ENCODE measurements at regions not wholly inside any gene's neighbourhood (a gene's known extent, or its start where the extent isn't known, plus 50 kb on each side); places are given as distances from the start of the nearest gene placed in this dataset.
A peak's percentile ranks its signal among the peaks of the same experiment; 100 is the strongest.
"Not testable (repeated sequence)": the region's sequence is repeated elsewhere in the genome, so short reads cannot be mapped to it uniquely, and the experiment has no call there.

- H3K4me3 ChIP-seq (ENCODE audit: low read depth, low read length) = no peak overlapping the region
- TF ChIP-seq, protein P1, sequence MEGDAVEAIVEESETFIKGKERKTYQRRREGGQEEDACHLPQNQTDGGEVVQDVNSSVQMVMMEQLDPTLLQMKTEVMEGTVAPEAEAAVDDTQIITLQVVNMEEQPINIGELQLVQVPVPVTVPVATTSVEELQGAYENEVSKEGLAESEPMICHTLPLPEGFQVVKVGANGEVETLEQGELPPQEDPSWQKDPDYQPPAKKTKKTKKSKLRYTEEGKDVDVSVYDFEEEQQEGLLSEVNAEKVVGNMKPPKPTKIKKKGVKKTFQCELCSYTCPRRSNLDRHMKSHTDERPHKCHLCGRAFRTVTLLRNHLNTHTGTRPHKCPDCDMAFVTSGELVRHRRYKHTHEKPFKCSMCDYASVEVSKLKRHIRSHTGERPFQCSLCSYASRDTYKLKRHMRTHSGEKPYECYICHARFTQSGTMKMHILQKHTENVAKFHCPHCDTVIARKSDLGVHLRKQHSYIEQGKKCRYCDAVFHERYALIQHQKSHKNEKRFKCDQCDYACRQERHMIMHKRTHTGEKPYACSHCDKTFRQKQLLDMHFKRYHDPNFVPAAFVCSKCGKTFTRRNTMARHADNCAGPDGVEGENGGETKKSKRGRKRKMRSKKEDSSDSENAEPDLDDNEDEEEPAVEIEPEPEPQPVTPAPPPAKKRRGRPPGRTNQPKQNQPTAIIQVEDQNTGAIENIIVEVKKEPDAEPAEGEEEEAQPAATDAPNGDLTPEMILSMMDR (IDR thresholded peaks at IDR 0.05; ENCODE audit: control insufficient read depth, extremely low read depth, insufficient read depth) = no peak
- DNase-seq (ENCODE audit: low read depth) = no peak
These were observed 284.3 kb downstream of the RWDD3 start for GRCh38 chr1:95518310-95518709.

GRCh38 chr1:95520390-95520789, 286.4 kb downstream of the RWDD3 start:
- DNase-seq (ENCODE audit: low read depth) = no peak
- no peak overlapping the region for H3K4me3 ChIP-seq (ENCODE audit: low read depth, low read length)
- TF ChIP-seq, protein P1 (IDR thresholded peaks at IDR 0.05; ENCODE audit: control insufficient read depth, extremely low read depth, insufficient read depth) = no peak

GRCh38 chr1:95532335-95532734, 298.3 kb downstream of the RWDD3 start:
- TF ChIP-seq, protein P1 (IDR thresholded peaks at IDR 0.05; ENCODE audit: control insufficient read depth, extremely low read depth, insufficient read depth) = peak; percentile 45
- DNase-seq (ENCODE audit: low read depth) = no peak
- H3K4me3 ChIP-seq (ENCODE audit: low read depth, low read length) = no peak overlapping the region

DNA sequence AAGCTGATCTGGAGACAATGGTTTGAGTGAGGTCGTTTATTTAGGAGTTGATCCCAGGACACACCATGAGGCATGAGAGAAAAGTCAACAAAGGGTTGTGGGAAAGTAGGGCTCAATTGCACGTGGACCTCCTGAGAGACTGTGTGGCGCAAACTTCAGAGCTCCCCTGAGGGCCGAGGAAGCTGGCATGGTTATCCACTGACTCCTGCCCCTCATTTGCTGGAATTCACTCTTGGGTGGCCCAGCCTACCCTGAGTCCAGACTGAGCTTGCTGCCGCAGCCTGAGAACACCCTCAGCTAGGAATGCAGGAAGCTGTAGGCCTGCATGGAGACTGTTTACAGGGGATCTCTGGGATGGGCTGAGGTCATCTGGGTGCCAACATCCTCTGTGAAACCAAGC, 301.0 kb downstream of the RWDD3 start:
- TF ChIP-seq, protein P1 (IDR thresholded peaks at IDR 0.05; ENCODE audit: control insufficient read depth, extremely low read depth, insufficient read depth) = no peak
- no peak overlapping the region for H3K4me3 ChIP-seq (ENCODE audit: low read depth, low read length)
- no peak for DNase-seq (ENCODE audit: low read depth)

- TF ChIP-seq, protein P1 (IDR thresholded peaks at IDR 0.05; ENCODE audit: control insufficient read depth, extremely low read depth, insufficient read depth) = no peak
- DNase-seq (ENCODE audit: low read depth) = no peak
These were observed 301.6 kb downstream of the RWDD3 start for GRCh38 chr1:95535614-95536013.

DNA sequence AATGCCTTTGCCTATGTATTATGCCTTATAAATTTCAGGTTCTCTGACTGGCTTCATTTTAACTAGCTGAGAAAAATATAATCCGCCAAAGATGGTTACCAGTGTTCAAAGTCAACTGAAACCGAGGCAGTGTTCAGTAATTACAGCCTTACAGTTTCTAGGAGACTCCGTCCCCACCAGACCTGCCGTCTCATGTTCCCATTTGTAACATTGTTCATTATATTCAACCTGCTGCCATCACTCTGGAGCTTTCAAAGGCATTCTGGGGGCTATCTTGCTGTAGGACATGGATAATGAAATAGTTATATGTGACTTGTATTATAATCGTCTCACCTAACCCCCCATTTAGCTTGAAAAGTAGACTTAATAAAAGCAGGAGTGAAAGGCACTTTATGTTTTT, 302.5 kb downstream of the RWDD3 start:
- no peak for DNase-seq (ENCODE audit: low read depth)
- no peak overlapping the region for H3K4me3 ChIP-seq (ENCODE audit: low read depth, low read length)
- TF ChIP-seq, protein P1 (IDR thresholded peaks at IDR 0.05; ENCODE audit: control insufficient read depth, extremely low read depth, insufficient read depth) = no peak

More at GRCh38 chr1:95535614-95536013, 301.6 kb downstream of the RWDD3 start:
- no peak overlapping the region for H3K4me3 ChIP-seq (ENCODE audit: low read depth, low read length)

DNA sequence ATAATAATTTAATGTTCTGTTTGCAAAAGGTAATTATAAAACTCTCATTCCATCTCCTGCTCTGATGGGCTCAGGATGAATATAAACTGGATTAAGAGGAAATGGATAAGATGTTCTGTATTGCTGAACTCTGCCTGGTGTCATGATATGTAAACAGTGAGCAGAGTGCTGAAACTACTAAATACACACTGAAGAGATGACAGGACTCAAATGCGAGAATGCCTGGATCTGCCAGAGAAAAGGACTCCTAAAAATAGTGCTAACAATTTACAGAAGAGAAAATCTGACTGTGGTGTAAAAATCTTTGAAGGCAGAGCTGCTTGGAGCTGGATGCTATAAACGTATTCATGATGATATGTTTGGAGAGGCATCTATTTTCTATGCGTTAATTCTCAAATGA, 303.2 kb downstream of the RWDD3 start:
- TF ChIP-seq, protein P1 (IDR thresholded peaks at IDR 0.05; ENCODE audit: control insufficient read depth, extremely low read depth, insufficient read depth) = no peak
- no peak overlapping the region for H3K4me3 ChIP-seq (ENCODE audit: low read depth, low read length)
- no peak for DNase-seq (ENCODE audit: low read depth)

GRCh38 chr1:95538242-95538641, 304.2 kb downstream of the RWDD3 start:
- H3K4me3 ChIP-seq (ENCODE audit: low read depth, low read length); DNase-seq (ENCODE audit: low read depth): not testable (repeated sequence)
